ENCODE measurements at regions not wholly inside any gene's neighbourhood (a gene's known extent, or its start where the extent isn't known, plus 50 kb on each side); places are given as distances from the start of the nearest gene placed in this dataset.
"Not testable (repeated sequence)": the region's sequence is repeated elsewhere in the genome, so short reads cannot be mapped to it uniquely, and the experiment has no call there.

GRCh38 chrY:13756615-13757014 lies 52.9 kb downstream of the TMSB4Y start:
- DNase-seq, result no peak

GRCh38 chrY:13766040-13766439 lies 62.3 kb downstream of the TMSB4Y start:
- no peak for DNase-seq

GRCh38 chrY:13790108-13790793 lies 86.6 kb downstream of the TMSB4Y start:
- DNase-seq, result no peak

GRCh38 chrY:13795067-13795466 lies 91.4 kb downstream of the TMSB4Y start:
- DNase-seq, result no peak

- peak in 1 of 56 donors; percentile 0 for DNase-seq
Measured at GRCh38 chrY:13802828-13803227, 99.1 kb downstream of the TMSB4Y start.

- no peak for DNase-seq
Measured at GRCh38 chrY:13803424-13803823, 99.7 kb downstream of the TMSB4Y start.

- peak in 5 of 56 donors; percentile 0 to 6 (median 0) for DNase-seq
Measured at GRCh38 chrY:13804124-13805056, 100.7 kb downstream of the TMSB4Y start.

- no peak for DNase-seq
Measured at GRCh38 chrY:13805057-13805735, 101.5 kb downstream of the TMSB4Y start.

- DNase-seq, result no peak
Measured at GRCh38 chrY:13805736-13806067, 102.0 kb downstream of the TMSB4Y start.

GRCh38 chrY:13830089-13830488 lies 126.4 kb downstream of the TMSB4Y start:
- DNase-seq, result no peak

GRCh38 chrY:13844411-13844810 lies 140.7 kb downstream of the TMSB4Y start:
- no peak for DNase-seq

GRCh38 chrY:13845276-13845675 lies 141.0 kb downstream of the VCY start:
- DNase-seq, result no peak

- DNase-seq, result no peak
Measured at GRCh38 chrY:13869611-13870010, 116.7 kb downstream of the VCY start.

GRCh38 chrY:13871426-13871825 lies 114.8 kb downstream of the VCY start:
- no peak for DNase-seq

- no peak for DNase-seq
Measured at GRCh38 chrY:13872696-13873095, 113.6 kb downstream of the VCY start.

- no peak for DNase-seq
Measured at GRCh38 chrY:13878506-13878905, 107.8 kb downstream of the VCY start.

GRCh38 chrY:13881096-13881495 lies 105.2 kb downstream of the VCY start:
- no peak for DNase-seq

GRCh38 chrY:13882829-13883228 lies 103.4 kb downstream of the VCY start:
- peak in 4 of 56 donors; percentile 0 to 1 (median 0) for DNase-seq

- not testable (repeated sequence) for DNase-seq
Measured at GRCh38 chrY:13894028-13894427, 92.2 kb downstream of the VCY start.

- DNase-seq, result no peak
Measured at GRCh38 chrY:13907736-13908135, 78.5 kb downstream of the VCY start.

GRCh38 chrY:13930436-13930835 lies 55.8 kb downstream of the VCY start:
- DNase-seq, result not testable (repeated sequence)
